NCI-H69 (cell line): ENCODE measurements at regions not wholly inside any gene's neighbourhood (a gene's known extent, or its start where the extent isn't known, plus 50 kb on each side); places are given as distances from the start of the nearest gene placed in this dataset.

Source experiments
- DNase-seq: peaks from one replicate; lab custom pipeline; 2025; lab: John Stamatoyannopoulos, UW

DNA sequence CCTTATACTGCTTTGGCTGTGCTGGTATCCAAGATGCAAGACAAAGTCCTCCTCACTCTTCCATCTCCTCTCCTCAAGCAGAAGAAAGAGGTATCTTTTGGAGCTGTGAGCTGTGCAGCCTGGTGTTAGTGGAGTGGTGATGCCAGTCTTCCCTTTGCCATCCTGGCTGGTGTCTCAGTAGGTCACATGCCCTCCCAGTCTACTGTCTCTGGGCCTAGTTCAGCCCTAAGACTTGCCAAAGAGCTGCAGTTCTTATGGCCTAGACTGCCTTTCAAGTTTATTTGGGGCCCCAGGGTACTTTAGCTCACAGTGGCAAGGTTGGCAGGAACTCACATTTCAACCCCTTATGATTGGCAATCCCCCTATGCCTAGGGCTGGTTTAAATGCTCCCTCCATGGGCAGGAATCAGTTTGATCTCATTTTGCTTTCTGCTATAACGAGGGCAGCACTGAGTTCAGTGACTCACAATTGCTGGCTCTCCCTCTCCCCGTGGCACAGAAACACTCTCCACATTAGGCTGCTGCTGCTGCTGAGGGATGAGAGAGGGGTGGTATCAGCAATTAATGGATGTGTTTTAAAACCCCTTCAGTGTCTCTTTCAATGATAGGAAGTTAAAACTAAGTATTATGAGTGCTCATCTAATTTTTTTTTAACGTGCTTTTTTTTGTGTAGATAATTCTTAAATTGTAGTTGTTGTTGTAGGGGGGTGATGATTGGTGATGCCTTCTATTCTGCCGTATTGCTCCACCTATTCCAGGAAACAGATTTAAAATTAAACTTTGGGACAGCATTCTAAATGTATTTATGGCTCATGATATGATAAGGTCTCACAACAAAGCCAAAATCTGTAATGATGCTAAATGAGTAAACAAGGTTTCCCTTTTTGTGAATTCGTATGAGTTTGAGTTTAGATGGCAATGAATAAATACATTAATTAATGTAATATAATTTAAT lies 1295.0 kb downstream of the JRKL start:
- no peak for DNase-seq

GRCh38 chr11:97685695-97686094 lies 1295.9 kb downstream of the JRKL start:
- DNase-seq, result no peak

DNA sequence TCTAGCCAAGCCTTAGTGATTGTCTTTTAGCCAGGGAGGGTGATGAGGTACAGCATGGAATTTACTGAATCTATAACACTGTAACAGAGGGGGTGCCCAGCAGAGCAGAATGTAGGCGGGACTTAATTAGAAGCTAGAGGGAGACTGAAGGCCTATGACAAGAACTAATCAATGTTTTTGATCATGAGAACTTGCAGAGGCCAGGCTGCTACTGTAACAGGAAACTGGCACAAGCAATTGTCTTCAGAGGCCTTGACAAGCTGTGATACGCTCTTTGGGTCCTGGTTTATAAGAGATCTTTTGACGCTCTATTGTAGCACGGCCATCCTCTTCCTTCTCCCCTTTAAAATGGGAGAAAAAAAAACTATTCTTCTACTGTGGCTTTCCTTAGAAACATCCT lies 1297.3 kb downstream of the JRKL start:
- peak; percentile 19 for DNase-seq

GRCh38 chr11:97691061-97691460 lies 1301.2 kb downstream of the JRKL start:
- no peak for DNase-seq

GRCh38 chr11:97702951-97703350 lies 1313.1 kb downstream of the JRKL start:
- peak; percentile 36 for DNase-seq

DNA sequence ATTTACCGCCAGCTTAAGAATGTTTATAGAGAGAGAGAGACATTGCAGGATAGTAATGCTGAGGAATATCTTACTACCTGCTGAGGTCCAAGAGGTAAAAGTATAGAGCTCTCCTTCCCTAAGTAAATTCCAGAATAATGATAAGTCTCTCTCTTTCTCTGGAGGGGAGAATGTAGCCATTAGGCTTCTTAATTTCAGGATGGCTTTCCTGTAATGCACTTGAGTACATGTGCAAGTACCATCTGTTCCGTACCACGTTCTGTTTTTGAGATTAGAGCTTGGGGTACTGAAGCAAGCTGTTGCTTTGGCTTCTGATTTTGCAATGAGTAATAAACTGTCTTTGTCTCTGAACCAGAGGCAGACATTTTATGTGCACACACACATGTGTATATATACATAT lies 1314.0 kb downstream of the JRKL start:
- DNase-seq, result peak; percentile 72

DNA sequence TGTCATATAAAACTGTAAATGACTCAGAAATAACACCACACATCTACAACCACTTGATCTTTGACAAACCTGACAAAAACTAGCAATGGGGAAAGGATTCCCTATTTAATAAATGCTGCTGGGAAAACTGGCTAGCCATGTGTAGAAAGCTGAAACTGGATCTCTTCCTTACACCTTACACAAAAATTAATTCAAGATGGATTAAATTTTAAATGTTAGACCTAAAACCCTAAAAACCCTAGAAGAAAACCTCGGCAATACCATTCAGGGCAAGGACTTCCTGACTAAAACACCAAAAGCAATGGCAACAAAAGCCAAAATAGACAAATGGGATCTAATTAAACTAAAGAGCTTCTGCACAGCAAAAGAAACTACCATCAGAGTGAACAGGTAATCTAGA lies 1315.3 kb upstream of the CNTN5 start:
- peak; percentile 88 for DNase-seq

GRCh38 chr11:97717922-97718321 lies 1302.8 kb upstream of the CNTN5 start:
- no peak for DNase-seq

DNA sequence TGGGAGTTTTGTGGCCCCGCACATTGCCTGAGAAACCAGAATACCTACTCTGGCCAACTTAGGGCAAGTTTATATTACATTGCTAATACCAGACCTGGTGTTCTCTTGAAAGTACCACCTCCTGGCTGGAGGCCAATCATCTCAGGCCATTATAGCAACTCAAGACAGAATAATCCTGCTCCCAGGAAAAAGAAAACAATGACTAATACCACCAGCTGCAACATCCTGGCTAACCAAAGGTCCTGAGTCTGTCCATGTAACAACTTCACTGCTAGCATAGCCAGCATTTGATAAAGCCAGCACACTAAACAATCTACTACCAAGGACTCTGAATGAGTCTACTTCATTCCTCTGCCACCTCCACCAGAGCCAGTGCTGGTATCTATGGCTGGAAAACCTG lies 1298.7 kb upstream of the CNTN5 start:
- peak; percentile 92 for DNase-seq

GRCh38 chr11:97722721-97723120 lies 1298.0 kb upstream of the CNTN5 start:
- DNase-seq, result no peak

DNA sequence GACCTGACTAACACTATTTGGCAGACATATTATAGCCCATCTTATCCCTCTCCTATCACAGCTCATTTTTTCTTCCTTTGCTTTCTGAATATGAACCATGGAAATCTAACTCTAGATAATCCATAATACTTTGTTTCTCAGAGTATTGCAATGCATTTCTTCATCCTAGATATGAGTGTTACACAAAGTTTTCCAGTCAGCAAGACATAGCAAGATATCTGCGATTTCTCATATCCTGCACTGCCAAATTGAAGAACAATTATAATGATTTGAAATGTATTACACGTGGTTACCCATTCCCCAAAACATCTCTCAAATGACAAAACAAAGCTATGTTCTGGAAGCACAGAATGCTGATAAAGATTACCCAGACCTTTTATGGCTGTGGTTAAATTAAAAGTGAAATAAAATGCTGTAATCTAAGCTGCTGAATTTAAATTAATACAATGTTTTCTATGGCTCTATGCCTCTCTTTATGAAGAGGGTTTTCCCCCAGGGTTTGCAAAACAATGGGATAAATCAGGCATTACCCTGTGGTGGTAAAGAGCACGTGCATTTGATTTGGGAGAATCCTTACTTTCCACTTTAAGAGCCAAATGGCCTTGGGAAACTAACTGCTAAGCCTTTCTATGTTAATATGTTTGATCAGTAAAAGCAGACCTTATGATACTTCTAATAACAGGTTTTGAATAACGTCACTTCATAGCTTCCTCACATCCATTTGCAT lies 1291.0 kb upstream of the CNTN5 start:
- peak; percentile 98 for DNase-seq

GRCh38 chr11:97732011-97732632 lies 1288.6 kb upstream of the CNTN5 start:
- no peak for DNase-seq

DNA sequence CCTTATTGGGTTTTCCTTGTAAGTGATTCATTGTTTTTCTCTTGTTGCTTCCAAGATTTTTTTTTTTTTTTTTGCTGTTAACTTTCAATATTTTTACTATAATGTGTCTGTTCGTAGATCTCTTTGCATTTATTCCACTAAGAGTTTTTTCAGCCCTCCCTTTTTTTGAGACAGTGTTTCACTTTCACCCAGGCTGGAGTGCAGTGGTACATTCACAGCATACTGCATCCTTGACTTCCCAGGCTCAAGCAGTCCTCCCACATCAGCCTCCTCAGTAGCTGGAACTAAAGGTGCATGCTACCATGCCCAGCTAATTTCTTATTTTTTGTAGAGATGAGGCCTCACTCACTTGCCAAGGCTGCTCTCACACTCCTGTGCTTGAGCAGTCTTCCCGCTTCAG lies 1282.0 kb upstream of the CNTN5 start:
- no peak for DNase-seq

- peak; percentile 86 for DNase-seq
Measured at GRCh38 chr11:97739932-97740800, 1280.6 kb upstream of the CNTN5 start.

- DNase-seq, result no peak
Measured at GRCh38 chr11:97740801-97741151, 1280.0 kb upstream of the CNTN5 start.

GRCh38 chr11:97742717-97743116 lies 1278.0 kb upstream of the CNTN5 start:
- DNase-seq, result no peak

GRCh38 chr11:97743205-97743742 lies 1277.5 kb upstream of the CNTN5 start:
- peak; percentile 69 for DNase-seq

DNA sequence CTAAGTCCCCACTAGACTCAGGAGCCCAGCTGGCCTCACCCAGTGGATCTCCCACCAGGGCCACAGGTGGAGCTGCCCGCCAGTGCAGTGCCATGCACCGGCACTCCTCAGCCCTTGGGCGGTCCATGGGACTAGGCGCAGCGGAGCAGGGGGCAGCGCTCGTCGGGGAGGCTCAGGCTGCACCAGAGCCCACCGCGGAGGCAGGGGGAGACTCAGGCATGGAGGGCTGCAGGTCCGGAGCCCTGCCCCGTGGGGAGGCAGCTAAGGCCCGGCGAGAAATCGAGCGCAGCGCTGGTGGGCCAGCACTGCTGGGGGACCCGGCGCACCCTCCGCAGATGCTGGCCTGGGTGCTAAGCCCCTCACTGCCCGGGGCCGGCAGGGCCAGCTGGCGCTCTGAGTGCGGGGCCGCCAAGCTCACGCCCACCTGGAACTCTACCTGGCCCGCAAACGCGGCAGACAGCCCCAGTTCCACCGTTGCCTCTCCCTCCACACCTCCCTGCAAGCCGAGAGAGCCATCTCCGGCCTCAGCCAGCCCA lies 1275.2 kb upstream of the CNTN5 start:
- no peak for DNase-seq

DNA sequence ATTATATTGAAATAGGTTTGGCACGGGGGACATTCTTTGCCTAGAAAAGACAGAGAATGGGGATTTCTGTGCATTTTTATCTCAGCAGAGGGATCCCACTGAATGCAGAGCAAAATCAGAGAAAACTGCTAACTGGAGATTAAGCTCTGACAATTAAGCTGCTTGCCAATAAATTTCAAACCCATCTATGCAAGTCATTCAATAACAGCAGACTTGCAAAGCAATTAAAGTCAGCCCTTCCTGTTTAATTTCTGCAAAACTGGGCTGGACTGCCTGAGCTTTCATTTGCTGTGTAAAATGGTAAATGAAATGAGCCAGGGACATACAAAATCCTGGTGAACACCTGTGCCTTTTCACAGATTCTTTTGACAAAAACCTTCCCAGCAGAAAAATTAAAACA lies 1273.9 kb upstream of the CNTN5 start:
- DNase-seq, result peak; percentile 90

GRCh38 chr11:97751405-97751804 lies 1269.3 kb upstream of the CNTN5 start:
- peak; percentile 58 for DNase-seq

DNA sequence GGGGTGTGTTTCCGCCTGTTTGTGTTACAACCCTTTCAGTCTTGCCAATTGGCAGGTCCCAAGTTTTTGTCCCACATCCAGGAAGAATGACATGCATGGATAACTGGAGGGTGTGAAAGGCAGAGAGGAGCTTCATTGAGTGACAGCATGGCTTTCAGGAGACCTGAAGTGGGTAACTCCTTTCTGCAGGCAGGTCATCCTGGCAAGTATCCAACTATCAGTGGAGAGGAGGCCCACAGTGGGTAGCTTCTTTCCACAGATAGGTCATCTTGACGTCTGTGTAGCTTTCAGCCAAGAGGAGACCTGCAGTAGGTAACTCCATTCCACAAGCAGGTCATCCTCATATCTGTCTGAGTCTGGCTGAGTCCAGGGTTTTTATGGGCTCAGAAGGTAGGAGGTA lies 1268.8 kb upstream of the CNTN5 start:
- DNase-seq, result no peak
